ENCODE measurements at regions not wholly inside any gene's neighbourhood (a gene's known extent, or its start where the extent isn't known, plus 50 kb on each side); places are given as distances from the start of the nearest gene placed in this dataset.

DNA sequence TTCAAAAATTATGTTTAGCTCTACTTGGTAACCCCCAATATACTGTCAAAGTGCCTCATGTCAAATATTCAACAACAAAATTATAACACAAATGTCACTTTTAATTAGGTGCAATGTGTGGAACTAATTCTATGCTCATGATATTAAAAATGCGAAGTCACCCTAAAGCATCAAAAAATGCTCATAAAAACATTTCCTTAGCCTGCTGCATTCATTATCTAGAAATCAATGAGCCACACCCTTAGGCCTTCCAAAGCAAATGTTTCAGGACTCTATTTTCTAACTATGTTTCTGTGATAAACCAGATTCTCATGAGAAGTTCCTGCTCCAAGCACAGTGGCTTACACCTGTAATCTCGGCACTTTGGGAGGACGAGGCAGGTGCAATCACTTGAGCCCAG, 75.0 kb upstream of the ANK3 start:
- TF ChIP-seq, protein P1, sequence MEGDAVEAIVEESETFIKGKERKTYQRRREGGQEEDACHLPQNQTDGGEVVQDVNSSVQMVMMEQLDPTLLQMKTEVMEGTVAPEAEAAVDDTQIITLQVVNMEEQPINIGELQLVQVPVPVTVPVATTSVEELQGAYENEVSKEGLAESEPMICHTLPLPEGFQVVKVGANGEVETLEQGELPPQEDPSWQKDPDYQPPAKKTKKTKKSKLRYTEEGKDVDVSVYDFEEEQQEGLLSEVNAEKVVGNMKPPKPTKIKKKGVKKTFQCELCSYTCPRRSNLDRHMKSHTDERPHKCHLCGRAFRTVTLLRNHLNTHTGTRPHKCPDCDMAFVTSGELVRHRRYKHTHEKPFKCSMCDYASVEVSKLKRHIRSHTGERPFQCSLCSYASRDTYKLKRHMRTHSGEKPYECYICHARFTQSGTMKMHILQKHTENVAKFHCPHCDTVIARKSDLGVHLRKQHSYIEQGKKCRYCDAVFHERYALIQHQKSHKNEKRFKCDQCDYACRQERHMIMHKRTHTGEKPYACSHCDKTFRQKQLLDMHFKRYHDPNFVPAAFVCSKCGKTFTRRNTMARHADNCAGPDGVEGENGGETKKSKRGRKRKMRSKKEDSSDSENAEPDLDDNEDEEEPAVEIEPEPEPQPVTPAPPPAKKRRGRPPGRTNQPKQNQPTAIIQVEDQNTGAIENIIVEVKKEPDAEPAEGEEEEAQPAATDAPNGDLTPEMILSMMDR (conservative IDR thresholded peaks at IDR 0.05; ENCODE audit: low read depth, low read length) = no peak
- no peak for TF ChIP-seq EZH2 (IDR thresholded peaks at IDR 0.05; ENCODE audit: borderline replicate concordance, low read depth, low read length, poor library complexity, severe bottlenecking)

Data from A673 (cell line).